WTC11 (cell line): ENCODE measurements at regions not wholly inside any gene's neighbourhood (a gene's known extent, or its start where the extent isn't known, plus 50 kb on each side); places are given as distances from the start of the nearest gene placed in this dataset.

ENCODE experiments used
- ATF1 ChIP-seq: sonication (generic); formaldehyde crosslinking; IDR thresholded peaks from 2 replicates; pipeline ENCODE4 v1.8.1; 2023; ENCODE audit warnings: mild to moderate bottlenecking, moderate library complexity, missing genetic modification reagents
- E2F1 ChIP-seq: sonication (generic); formaldehyde crosslinking; IDR thresholded peaks from 2 replicates; pipeline ENCODE4 v1.8.0; 2022; ENCODE audit warnings: mild to moderate bottlenecking, missing genetic modification reagents
- FOXJ3 ChIP-seq: sonication (generic); formaldehyde crosslinking; IDR thresholded peaks from 2 replicates; pipeline ENCODE4 v1.9.0; 2021; ENCODE audit warnings: missing genetic modification reagents, mild to moderate bottlenecking, borderline replicate concordance
- JUN ChIP-seq: sonication (generic); formaldehyde crosslinking; IDR thresholded peaks from 2 replicates; pipeline ENCODE4 v1.8.0; 2023; ENCODE audit warnings: mild to moderate bottlenecking, missing genetic modification reagents
- NR1H2 ChIP-seq: sonication (generic); formaldehyde crosslinking; IDR thresholded peaks from 2 replicates; pipeline ENCODE4 v1.9.0; 2021; ENCODE audit warnings: mild to moderate bottlenecking, moderate library complexity, missing genetic modification reagents
- NR3C1 ChIP-seq: sonication (generic); formaldehyde crosslinking; conservative IDR thresholded peaks from 2 replicates; pipeline ENCODE4 v1.8.1; 2023; ENCODE audit warnings: low read depth, mild to moderate bottlenecking, missing genetic modification reagents
- TEAD4 ChIP-seq: sonication (generic); formaldehyde crosslinking; IDR thresholded peaks from 2 replicates; pipeline ENCODE4 v1.8.0; 2022; ENCODE audit warnings: mild to moderate bottlenecking, missing genetic modification reagents
- ZNF281 ChIP-seq: sonication (generic); formaldehyde crosslinking; IDR thresholded peaks from 2 replicates; pipeline ENCODE4 v1.8.0; 2023; ENCODE audit warnings: mild to moderate bottlenecking, missing genetic modification reagents
- TF ChIP-seq, protein P1 (sequence below): fragments of 200-600 bp; IDR thresholded peaks from 2 replicates; pipeline ENCODE4 v1.8.0; 2022; ENCODE audit warnings: antibody characterized with exemption
- TF ChIP-seq, protein P2 (sequence below): sonication (generic); formaldehyde crosslinking; IDR thresholded peaks from 2 replicates; pipeline ENCODE4 v1.8.1; 2023; ENCODE audit warnings: mild to moderate bottlenecking, missing genetic modification reagents
- TF ChIP-seq, protein P3 (sequence below): sonication (generic); formaldehyde crosslinking; IDR thresholded peaks from 2 replicates; pipeline ENCODE4 v1.8.1; 2022; ENCODE audit warnings: mild to moderate bottlenecking, missing genetic modification reagents, moderate library complexity, borderline replicate concordance
- TF ChIP-seq, protein P4 (sequence below): sonication (generic); formaldehyde crosslinking; IDR thresholded peaks from 2 replicates; pipeline ENCODE4 v1.8.1; 2023; ENCODE audit warnings: mild to moderate bottlenecking, missing genetic modification reagents, moderate library complexity
- TF ChIP-seq, protein P5 (sequence below): sonication (generic); formaldehyde crosslinking; IDR thresholded peaks from 2 replicates; pipeline ENCODE4 v1.8.1; 2022; ENCODE audit warnings: low read depth, missing genetic modification reagents, borderline replicate concordance

- TF ChIP-seq, protein P1, sequence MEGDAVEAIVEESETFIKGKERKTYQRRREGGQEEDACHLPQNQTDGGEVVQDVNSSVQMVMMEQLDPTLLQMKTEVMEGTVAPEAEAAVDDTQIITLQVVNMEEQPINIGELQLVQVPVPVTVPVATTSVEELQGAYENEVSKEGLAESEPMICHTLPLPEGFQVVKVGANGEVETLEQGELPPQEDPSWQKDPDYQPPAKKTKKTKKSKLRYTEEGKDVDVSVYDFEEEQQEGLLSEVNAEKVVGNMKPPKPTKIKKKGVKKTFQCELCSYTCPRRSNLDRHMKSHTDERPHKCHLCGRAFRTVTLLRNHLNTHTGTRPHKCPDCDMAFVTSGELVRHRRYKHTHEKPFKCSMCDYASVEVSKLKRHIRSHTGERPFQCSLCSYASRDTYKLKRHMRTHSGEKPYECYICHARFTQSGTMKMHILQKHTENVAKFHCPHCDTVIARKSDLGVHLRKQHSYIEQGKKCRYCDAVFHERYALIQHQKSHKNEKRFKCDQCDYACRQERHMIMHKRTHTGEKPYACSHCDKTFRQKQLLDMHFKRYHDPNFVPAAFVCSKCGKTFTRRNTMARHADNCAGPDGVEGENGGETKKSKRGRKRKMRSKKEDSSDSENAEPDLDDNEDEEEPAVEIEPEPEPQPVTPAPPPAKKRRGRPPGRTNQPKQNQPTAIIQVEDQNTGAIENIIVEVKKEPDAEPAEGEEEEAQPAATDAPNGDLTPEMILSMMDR, result no peak
- no peak for TF ChIP-seq ATF1 (CRISPR knock-in tag)
- TF ChIP-seq FOXJ3 (CRISPR knock-in tag), result no peak
- TF ChIP-seq, protein P2, sequence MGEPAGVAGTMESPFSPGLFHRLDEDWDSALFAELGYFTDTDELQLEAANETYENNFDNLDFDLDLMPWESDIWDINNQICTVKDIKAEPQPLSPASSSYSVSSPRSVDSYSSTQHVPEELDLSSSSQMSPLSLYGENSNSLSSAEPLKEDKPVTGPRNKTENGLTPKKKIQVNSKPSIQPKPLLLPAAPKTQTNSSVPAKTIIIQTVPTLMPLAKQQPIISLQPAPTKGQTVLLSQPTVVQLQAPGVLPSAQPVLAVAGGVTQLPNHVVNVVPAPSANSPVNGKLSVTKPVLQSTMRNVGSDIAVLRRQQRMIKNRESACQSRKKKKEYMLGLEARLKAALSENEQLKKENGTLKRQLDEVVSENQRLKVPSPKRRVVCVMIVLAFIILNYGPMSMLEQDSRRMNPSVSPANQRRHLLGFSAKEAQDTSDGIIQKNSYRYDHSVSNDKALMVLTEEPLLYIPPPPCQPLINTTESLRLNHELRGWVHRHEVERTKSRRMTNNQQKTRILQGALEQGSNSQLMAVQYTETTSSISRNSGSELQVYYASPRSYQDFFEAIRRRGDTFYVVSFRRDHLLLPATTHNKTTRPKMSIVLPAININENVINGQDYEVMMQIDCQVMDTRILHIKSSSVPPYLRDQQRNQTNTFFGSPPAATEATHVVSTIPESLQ, result no peak
- TF ChIP-seq, protein P3, sequence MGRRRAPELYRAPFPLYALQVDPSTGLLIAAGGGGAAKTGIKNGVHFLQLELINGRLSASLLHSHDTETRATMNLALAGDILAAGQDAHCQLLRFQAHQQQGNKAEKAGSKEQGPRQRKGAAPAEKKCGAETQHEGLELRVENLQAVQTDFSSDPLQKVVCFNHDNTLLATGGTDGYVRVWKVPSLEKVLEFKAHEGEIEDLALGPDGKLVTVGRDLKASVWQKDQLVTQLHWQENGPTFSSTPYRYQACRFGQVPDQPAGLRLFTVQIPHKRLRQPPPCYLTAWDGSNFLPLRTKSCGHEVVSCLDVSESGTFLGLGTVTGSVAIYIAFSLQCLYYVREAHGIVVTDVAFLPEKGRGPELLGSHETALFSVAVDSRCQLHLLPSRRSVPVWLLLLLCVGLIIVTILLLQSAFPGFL, result no peak
- TF ChIP-seq TEAD4 (CRISPR knock-in tag), result no peak
- TF ChIP-seq NR1H2 (CRISPR knock-in tag), result no peak
- TF ChIP-seq E2F1 (CRISPR knock-in tag), result no peak
- TF ChIP-seq, protein P4, sequence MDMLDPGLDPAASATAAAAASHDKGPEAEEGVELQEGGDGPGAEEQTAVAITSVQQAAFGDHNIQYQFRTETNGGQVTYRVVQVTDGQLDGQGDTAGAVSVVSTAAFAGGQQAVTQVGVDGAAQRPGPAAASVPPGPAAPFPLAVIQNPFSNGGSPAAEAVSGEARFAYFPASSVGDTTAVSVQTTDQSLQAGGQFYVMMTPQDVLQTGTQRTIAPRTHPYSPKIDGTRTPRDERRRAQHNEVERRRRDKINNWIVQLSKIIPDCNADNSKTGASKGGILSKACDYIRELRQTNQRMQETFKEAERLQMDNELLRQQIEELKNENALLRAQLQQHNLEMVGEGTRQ, result no peak
- no peak for TF ChIP-seq ZNF281 (CRISPR knock-in tag)
- TF ChIP-seq, protein P5, sequence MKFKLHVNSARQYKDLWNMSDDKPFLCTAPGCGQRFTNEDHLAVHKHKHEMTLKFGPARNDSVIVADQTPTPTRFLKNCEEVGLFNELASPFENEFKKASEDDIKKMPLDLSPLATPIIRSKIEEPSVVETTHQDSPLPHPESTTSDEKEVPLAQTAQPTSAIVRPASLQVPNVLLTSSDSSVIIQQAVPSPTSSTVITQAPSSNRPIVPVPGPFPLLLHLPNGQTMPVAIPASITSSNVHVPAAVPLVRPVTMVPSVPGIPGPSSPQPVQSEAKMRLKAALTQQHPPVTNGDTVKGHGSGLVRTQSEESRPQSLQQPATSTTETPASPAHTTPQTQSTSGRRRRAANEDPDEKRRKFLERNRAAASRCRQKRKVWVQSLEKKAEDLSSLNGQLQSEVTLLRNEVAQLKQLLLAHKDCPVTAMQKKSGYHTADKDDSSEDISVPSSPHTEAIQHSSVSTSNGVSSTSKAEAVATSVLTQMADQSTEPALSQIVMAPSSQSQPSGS (CRISPR knock-in tag), result no peak
- no peak for TF ChIP-seq NR3C1
- no peak for TF ChIP-seq JUN
Measured at GRCh38 chr2:138112536-138112935, 148.3 kb downstream of the HNMT start.
